Glutamatergic neuron (in vitro differentiated cells): ENCODE measurements at regions not wholly inside any gene's neighbourhood (a gene's known extent, or its start where the extent isn't known, plus 50 kb on each side); places are given as distances from the start of the nearest gene placed in this dataset.

Source experiments
- DNase-seq: peaks from one replicate; pipeline ENCODE4 v3.0.0; 2022
- H3K27ac Mint-ChIP-seq: one replicate; pipeline ENCODE4 v1.8.0; 2020; ENCODE audit warnings: mild to moderate bottlenecking, mixed read lengths, inconsistent platforms; ENCODE audit not compliant: unreplicated experiment
- H3K27me3 Mint-ChIP-seq: one replicate; pipeline ENCODE4 v1.8.0; 2020; ENCODE audit warnings: mild to moderate bottlenecking, moderate library complexity, mixed read lengths, inconsistent platforms; ENCODE audit not compliant: unreplicated experiment
- H3K36me3 Mint-ChIP-seq: one replicate; pipeline ENCODE4 v1.8.0; 2020; ENCODE audit warnings: mild to moderate bottlenecking, mixed read lengths, inconsistent platforms; ENCODE audit not compliant: unreplicated experiment
- H3K4me1 Mint-ChIP-seq: one replicate; pipeline ENCODE4 v1.8.0; 2020; ENCODE audit warnings: mild to moderate bottlenecking, low read depth, mixed read lengths, inconsistent platforms; ENCODE audit not compliant: unreplicated experiment
- H3K4me3 Mint-ChIP-seq: one replicate; pipeline ENCODE4 v1.8.0; 2020; ENCODE audit warnings: mild to moderate bottlenecking, mixed read lengths, inconsistent platforms; ENCODE audit not compliant: unreplicated experiment
- H3K9me3 Mint-ChIP-seq: one replicate; pipeline ENCODE4 v1.8.0; 2020; ENCODE audit warnings: mild to moderate bottlenecking, moderate library complexity, mixed read lengths, inconsistent platforms; ENCODE audit not compliant: unreplicated experiment
- TF ChIP-seq, protein P1 (sequence below): fragments of 200-600 bp; sonication (generic); IDR thresholded peaks from one replicate; pipeline ENCODE4 v1.5.0; 2021; ENCODE audit not compliant: partially characterized antibody, unreplicated experiment

DNA sequence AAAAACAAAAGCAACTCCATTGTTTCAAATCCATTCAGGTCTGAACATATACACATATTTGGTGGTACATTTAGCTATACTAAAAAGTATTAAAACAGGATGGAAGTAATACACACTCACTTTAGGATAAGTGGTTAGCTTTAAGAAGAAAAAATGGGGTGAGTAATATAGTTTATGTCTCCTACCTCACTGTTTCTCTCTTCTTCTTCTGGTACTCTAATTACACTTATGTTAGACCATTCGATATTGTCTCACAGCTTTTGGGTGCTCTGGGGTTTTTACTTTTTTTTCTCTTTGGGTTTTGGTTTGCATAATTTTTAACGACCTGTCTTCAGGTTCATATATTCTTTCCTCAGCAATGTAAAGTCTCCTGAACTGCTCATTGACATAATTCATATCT is 75.4 kb upstream of the AKAP13 start:
- Mint-ChIP-seq H3K9me3 (no peaks in the 10 kb centered on the region), H3K27me3 (no peaks in the 10 kb centered on the region), H3K4me1 (no peaks in the 10 kb centered on the region), H3K36me3 (no peaks in the 10 kb centered on the region), H3K4me3 (no peak overlapping the region), H3K27ac (no peak overlapping the region)
- TF ChIP-seq, protein P1, sequence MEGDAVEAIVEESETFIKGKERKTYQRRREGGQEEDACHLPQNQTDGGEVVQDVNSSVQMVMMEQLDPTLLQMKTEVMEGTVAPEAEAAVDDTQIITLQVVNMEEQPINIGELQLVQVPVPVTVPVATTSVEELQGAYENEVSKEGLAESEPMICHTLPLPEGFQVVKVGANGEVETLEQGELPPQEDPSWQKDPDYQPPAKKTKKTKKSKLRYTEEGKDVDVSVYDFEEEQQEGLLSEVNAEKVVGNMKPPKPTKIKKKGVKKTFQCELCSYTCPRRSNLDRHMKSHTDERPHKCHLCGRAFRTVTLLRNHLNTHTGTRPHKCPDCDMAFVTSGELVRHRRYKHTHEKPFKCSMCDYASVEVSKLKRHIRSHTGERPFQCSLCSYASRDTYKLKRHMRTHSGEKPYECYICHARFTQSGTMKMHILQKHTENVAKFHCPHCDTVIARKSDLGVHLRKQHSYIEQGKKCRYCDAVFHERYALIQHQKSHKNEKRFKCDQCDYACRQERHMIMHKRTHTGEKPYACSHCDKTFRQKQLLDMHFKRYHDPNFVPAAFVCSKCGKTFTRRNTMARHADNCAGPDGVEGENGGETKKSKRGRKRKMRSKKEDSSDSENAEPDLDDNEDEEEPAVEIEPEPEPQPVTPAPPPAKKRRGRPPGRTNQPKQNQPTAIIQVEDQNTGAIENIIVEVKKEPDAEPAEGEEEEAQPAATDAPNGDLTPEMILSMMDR = no peak
- DNase-seq = no peak

DNA sequence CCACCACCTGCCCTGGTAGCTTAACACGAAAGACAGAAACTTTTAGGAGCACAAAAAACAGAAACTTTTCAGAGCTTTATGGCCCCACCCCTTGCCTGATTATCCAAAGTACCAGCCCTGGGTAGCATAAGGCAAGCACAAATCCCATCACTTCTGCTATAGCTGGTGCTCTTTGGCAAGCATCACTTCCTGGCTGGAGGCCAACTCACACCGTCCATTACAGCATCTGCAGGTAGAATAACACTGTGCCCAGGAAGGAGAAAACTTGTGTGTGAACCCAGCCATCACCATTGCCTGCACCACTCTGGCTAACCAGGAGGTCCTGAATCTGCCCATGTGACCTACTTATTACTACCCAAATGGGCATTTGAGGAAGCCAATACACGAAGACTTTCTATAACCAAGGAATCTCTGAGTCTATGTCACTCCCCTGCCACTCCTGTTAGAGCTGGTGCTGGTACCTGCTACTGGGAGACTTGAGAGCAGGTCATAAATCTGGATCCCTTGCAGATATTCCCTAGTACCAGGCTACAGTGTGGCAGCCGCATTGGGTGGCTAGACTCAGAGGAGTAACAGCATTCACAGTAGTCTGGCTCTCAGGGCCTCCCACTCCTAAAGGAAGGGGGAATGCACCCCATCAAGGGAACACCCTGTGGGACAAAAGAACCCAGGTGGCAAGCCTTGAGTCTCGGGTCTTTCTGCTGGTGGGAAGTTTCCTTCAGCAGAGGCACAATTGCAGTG is 73.3 kb upstream of the AKAP13 start:
- Mint-ChIP-seq H3K9me3 (no peaks in the 10 kb centered on the region), H3K4me1 (no peaks in the 10 kb centered on the region), H3K27ac (no peak overlapping the region), H3K36me3 (no peaks in the 10 kb centered on the region), H3K4me3 (no peak overlapping the region), H3K27me3 (no peaks in the 10 kb centered on the region)
- TF ChIP-seq, protein P1 = no peak
- no peak for DNase-seq

DNA sequence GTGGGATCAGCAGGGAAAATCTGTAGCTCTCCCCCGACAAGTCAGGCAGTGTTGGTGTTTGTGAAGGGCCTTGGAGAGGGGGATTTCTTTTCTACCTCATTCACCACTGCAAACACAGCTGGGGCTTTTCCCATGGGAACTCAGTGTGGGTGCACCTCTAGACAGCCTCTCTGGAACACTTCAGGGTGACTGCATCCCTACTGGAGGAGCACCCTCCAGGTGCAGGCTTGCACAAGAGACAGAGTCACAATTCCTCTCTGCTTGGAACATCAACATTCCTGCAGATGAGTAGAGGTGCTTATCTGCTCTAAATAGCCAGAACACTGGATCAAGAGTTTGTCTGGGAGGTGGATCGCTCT is 72.7 kb upstream of the AKAP13 start:
- Mint-ChIP-seq H3K4me1 (no peaks in the 10 kb centered on the region), H3K27me3 (no peaks in the 10 kb centered on the region), H3K4me3 (no peak overlapping the region), H3K9me3 (no peaks in the 10 kb centered on the region), H3K27ac (no peak overlapping the region), H3K36me3 (no peaks in the 10 kb centered on the region)
- TF ChIP-seq, protein P1 = no peak
- no peak for DNase-seq

DNA sequence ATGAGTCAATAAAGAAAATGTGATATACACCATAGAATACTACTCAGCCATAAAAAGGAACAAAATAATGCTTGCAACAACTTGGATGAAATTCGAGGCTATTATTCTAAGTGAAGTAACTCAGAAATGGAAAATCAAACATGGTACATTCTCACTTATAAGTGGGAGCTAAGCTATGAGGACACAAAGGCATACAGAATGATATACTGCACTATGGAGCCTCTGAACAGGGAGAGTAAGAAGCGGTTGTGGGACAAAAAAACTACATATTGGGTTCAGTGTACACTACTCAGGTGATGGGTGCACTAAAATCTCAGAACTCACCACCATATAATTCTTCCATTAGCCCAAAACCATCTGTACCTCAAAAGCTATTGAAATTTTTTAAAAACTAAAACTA is 68.8 kb upstream of the AKAP13 start:
- DNase-seq = no peak
- Mint-ChIP-seq H3K4me3 (no peak overlapping the region), H3K27me3 (no peaks in the 10 kb centered on the region), H3K4me1 (no peaks in the 10 kb centered on the region), H3K9me3 (no peaks in the 10 kb centered on the region), H3K36me3 (no peaks in the 10 kb centered on the region), H3K27ac (no peak overlapping the region)
- TF ChIP-seq, protein P1 = no peak

DNA sequence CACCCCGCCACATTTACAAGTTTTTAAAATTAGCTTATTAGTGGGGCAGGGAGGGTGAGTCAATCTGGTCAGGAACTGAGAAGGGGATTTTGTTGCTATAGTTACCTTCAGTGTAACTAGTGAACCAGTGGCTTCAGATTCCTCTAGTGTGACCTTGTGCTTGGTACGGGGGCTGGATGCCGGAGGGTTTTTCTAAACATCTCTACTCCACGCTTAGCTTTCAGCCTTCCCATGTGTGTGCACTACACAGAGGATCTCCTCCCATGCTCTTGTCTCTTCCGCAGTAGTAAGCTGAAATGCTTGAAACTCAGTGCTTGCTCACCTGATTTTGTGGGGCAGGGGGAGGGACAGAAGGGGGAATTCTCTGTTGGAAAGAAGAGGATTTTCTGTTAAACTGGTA is 67.9 kb upstream of the AKAP13 start:
- TF ChIP-seq, protein P1 = no peak
- Mint-ChIP-seq H3K27ac (no peak overlapping the region), H3K9me3 (no peaks in the 10 kb centered on the region), H3K27me3 (no peaks in the 10 kb centered on the region), H3K36me3 (no peaks in the 10 kb centered on the region), H3K4me1 (no peaks in the 10 kb centered on the region), H3K4me3 (no peak overlapping the region)
- no peak for DNase-seq
